ENCODE measurements at regions not wholly inside any gene's neighbourhood (a gene's known extent, or its start where the extent isn't known, plus 50 kb on each side); places are given as distances from the start of the nearest gene placed in this dataset.

- FAIRE-seq = no peak
- TF ChIP-seq TAF1 (IDR thresholded peaks at IDR 0.05; ENCODE audit: low read depth, low read length) (no peak), POLR2AphosphoS5 (IDR thresholded peaks at IDR 0.05; ENCODE audit: low read depth, low read length) (no peak), POLR2A (IDR thresholded peaks at IDR 0.05; ENCODE audit: low read depth, low read length) (no peak), SPI1 (IDR thresholded peaks at IDR 0.05; ENCODE audit: low read depth, low read length) (no peak), POU2F2 (IDR thresholded peaks at IDR 0.05; ENCODE audit: low read depth, low read length) (no peak), PAX5 (IDR thresholded peaks at IDR 0.05; ENCODE audit: insufficient read depth, low read length, severe bottlenecking) (no peak)
Observed at GRCh38 chr15:26106556-26106955, 243.4 kb upstream of the ATP10A start.

DNA sequence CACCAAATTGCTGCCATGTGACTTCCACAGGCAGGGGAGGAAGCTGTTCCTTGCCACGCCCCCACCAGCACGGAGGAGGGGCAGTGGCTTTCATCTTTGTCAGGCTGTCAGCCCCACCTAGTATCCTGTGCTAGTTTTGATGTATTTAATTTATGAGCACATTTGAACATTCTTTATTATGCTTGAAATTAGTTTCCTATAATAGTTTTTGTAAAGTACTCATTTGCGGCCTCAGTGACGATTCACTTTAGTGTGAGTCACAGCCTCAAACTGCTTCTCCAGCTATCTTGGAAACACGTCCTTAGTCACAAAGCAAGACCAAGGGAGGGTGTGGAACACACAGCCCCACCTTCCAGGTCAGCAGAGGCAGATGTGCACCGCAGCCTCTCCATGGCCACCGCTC, 239.9 kb upstream of the ATP10A start:
- TF ChIP-seq SPI1 (IDR thresholded peaks at IDR 0.05; ENCODE audit: low read depth, low read length) = no peak
- TF ChIP-seq TAF1 (IDR thresholded peaks at IDR 0.05; ENCODE audit: low read depth, low read length) = no peak
- no peak for TF ChIP-seq POLR2A (IDR thresholded peaks at IDR 0.05; ENCODE audit: low read depth, low read length)
- no peak for TF ChIP-seq PAX5 (IDR thresholded peaks at IDR 0.05; ENCODE audit: insufficient read depth, low read length, severe bottlenecking)
- no peak for TF ChIP-seq POLR2AphosphoS5 (IDR thresholded peaks at IDR 0.05; ENCODE audit: low read depth, low read length)
- TF ChIP-seq POU2F2 (IDR thresholded peaks at IDR 0.05; ENCODE audit: low read depth, low read length) = no peak
- DNase-seq (ENCODE audit: insufficient read length, low spot score) (no peak), FAIRE-seq (no peak)

More at GRCh38 chr15:26106556-26106955, 243.4 kb upstream of the ATP10A start:
- DNase-seq (ENCODE audit: insufficient read length, low spot score) = no peak

DNA sequence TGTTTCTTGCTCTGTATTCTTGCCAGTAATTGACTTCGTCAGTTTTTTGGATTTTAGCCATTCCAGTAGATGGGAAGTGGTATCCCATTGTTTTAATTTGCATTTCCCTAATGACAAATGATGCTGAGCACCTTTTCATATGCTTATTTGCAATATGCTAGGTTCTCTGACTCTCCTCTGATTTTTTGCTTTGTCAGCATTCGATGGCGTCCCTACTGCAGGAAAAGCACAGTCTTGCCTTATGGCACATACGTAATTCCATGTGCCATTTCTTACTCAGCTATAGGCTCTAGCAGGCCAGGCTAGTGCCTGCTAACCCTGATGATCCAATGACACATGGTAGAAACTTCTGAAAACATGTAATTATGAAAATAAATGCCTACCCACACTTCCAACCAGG, 239.2 kb upstream of the ATP10A start:
- DNase-seq (ENCODE audit: insufficient read length, low spot score) (no peak), FAIRE-seq (no peak)
- no peak for TF ChIP-seq SPI1 (IDR thresholded peaks at IDR 0.05; ENCODE audit: low read depth, low read length)
- no peak for TF ChIP-seq POLR2AphosphoS5 (IDR thresholded peaks at IDR 0.05; ENCODE audit: low read depth, low read length)
- no peak for TF ChIP-seq TAF1 (IDR thresholded peaks at IDR 0.05; ENCODE audit: low read depth, low read length)
- no peak for TF ChIP-seq PAX5 (IDR thresholded peaks at IDR 0.05; ENCODE audit: insufficient read depth, low read length, severe bottlenecking)
- TF ChIP-seq POLR2A (IDR thresholded peaks at IDR 0.05; ENCODE audit: low read depth, low read length) = no peak
- TF ChIP-seq POU2F2 (IDR thresholded peaks at IDR 0.05; ENCODE audit: low read depth, low read length) = no peak

DNA sequence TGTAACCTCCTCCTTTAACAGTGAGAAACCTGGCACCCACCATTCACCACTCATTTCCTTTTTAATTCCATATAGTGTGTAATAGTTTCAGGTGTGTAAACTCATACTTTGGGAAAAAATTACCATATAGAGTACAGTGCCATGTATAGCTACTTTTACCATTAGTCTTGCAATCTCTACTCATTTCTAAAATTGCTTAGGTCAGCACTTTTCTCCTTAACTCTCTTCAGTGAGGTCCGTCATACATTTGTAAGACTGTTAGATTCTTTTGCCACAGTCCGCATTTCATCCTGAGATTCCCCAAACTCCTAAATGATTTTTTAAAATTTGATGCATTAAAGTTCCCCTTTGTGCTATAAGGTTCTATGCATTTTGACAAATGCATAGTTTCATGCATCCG, 238.3 kb upstream of the ATP10A start:
- FAIRE-seq (no peak), DNase-seq (ENCODE audit: insufficient read length, low spot score) (no peak)
- TF ChIP-seq PAX5 (IDR thresholded peaks at IDR 0.05; ENCODE audit: insufficient read depth, low read length, severe bottlenecking) (no peak), POLR2AphosphoS5 (IDR thresholded peaks at IDR 0.05; ENCODE audit: low read depth, low read length) (no peak), SPI1 (IDR thresholded peaks at IDR 0.05; ENCODE audit: low read depth, low read length) (no peak), TAF1 (IDR thresholded peaks at IDR 0.05; ENCODE audit: low read depth, low read length) (no peak), POU2F2 (IDR thresholded peaks at IDR 0.05; ENCODE audit: low read depth, low read length) (no peak), POLR2A (IDR thresholded peaks at IDR 0.05; ENCODE audit: low read depth, low read length) (no peak)

DNA sequence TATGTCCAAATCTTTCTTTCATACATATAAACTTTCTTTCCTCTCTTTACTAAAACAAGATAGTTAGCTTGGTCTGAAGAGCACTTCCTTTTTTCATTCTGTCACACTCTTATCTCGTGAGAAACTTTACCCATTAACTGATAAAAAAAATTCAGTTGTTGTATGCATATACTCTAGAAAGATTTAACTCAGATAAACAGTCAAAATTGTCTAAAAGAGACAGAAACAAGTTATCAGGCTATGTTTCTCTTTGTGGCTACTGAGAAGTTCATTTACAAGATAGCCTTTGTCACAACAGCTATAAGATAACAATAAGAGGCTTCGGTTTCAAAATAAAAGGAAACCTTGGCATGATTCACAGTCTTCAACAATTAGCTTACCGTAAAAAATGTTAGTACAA, 235.7 kb upstream of the ATP10A start:
- FAIRE-seq = no peak
- TF ChIP-seq PAX5 (IDR thresholded peaks at IDR 0.05; ENCODE audit: insufficient read depth, low read length, severe bottlenecking) = no peak
- no peak for TF ChIP-seq POU2F2 (IDR thresholded peaks at IDR 0.05; ENCODE audit: low read depth, low read length)
- TF ChIP-seq POLR2AphosphoS5 (IDR thresholded peaks at IDR 0.05; ENCODE audit: low read depth, low read length) = no peak
- TF ChIP-seq SPI1 (IDR thresholded peaks at IDR 0.05; ENCODE audit: low read depth, low read length) = no peak
- no peak for TF ChIP-seq POLR2A (IDR thresholded peaks at IDR 0.05; ENCODE audit: low read depth, low read length)
- TF ChIP-seq TAF1 (IDR thresholded peaks at IDR 0.05; ENCODE audit: low read depth, low read length) = no peak
- DNase-seq (ENCODE audit: insufficient read length, low spot score) = no peak

DNA sequence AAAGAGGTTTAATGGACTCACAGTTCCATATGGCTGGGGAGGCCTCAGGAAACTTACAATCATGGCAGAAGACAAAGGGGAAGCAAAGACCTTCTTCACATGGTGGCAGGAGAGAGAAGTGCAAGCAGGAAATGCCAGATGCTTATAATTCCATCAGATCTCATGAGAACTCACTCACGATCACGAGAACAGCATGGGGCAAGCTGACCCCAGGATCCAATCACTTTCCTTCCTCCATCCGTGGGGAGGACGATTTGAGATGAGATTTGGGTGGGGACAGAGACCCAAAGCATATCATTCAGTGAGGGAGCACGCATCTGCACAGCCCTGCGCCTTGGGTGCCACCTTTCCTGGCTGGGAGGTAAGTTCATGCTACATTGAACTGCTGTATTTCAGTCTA, 234.1 kb upstream of the ATP10A start:
- no peak for FAIRE-seq
- no peak for DNase-seq (ENCODE audit: insufficient read length, low spot score)
- no peak for TF ChIP-seq TAF1 (IDR thresholded peaks at IDR 0.05; ENCODE audit: low read depth, low read length)
- TF ChIP-seq POLR2A (IDR thresholded peaks at IDR 0.05; ENCODE audit: low read depth, low read length) = no peak
- TF ChIP-seq PAX5 (IDR thresholded peaks at IDR 0.05; ENCODE audit: insufficient read depth, low read length, severe bottlenecking) = no peak
- TF ChIP-seq POU2F2 (IDR thresholded peaks at IDR 0.05; ENCODE audit: low read depth, low read length) = no peak
- no peak for TF ChIP-seq SPI1 (IDR thresholded peaks at IDR 0.05; ENCODE audit: low read depth, low read length)
- no peak for TF ChIP-seq POLR2AphosphoS5 (IDR thresholded peaks at IDR 0.05; ENCODE audit: low read depth, low read length)

DNA sequence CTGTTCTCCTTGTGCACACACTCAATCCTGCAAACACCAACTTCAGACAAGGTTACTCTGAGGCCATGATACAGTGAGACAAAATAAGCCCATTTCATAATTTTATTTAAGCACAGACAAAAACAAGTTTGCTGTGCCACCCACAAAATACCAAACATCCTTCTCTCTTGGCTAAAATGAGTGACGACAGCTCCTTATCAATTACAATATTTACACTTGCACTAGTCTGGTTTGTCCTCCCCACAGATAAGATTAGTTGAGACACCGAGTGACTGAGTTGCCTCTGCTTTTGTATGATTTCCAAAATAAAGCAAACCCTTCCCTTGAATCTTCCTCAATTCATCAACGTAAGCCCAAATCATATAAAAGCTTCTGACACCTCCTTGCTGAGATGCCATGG, 233.5 kb upstream of the ATP10A start:
- DNase-seq (ENCODE audit: insufficient read length, low spot score) (no peak), FAIRE-seq (no peak)
- TF ChIP-seq SPI1 (IDR thresholded peaks at IDR 0.05; ENCODE audit: low read depth, low read length) (no peak), PAX5 (IDR thresholded peaks at IDR 0.05; ENCODE audit: insufficient read depth, low read length, severe bottlenecking) (no peak), POLR2A (IDR thresholded peaks at IDR 0.05; ENCODE audit: low read depth, low read length) (no peak), TAF1 (IDR thresholded peaks at IDR 0.05; ENCODE audit: low read depth, low read length) (no peak), POLR2AphosphoS5 (IDR thresholded peaks at IDR 0.05; ENCODE audit: low read depth, low read length) (no peak), POU2F2 (IDR thresholded peaks at IDR 0.05; ENCODE audit: low read depth, low read length) (no peak)

DNA sequence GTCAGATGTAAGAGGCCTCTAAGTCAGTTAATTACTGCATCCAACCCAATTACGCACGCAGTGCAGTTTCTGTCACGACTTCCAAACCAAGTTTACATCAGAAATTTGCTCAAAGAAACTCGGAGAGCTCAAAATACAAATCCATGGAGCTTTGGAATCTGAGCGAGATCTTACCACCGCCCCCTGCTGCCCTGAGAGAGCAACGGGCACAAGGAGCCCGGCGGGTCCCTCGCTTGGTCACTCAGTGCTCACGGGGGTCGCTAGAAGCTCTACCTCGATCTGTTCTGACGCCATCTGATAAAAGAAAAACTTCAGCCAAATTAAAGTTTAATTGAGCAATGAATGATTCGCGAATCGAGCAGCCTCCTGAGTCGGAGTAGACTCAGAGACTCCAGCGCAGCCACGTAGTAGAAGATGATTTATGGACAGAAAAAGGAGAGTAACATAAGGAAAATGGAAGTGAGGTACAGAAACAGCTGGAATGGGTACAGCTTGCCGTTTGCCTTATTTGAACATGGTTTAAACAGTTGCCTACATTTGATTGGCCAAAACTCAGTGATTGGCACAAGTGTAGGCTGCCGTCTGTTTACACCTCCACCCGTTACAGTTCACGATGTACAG, 232.7 kb upstream of the ATP10A start:
- DNase-seq (ENCODE audit: insufficient read length, low spot score) (no peak), FAIRE-seq (no peak)
- no peak for TF ChIP-seq POU2F2 (IDR thresholded peaks at IDR 0.05; ENCODE audit: low read depth, low read length)
- no peak for TF ChIP-seq PAX5 (IDR thresholded peaks at IDR 0.05; ENCODE audit: insufficient read depth, low read length, severe bottlenecking)
- no peak for TF ChIP-seq TAF1 (IDR thresholded peaks at IDR 0.05; ENCODE audit: low read depth, low read length)
- TF ChIP-seq SPI1 (IDR thresholded peaks at IDR 0.05; ENCODE audit: low read depth, low read length) = no peak

GRCh38 chr15:26091184-26091583, 228.1 kb upstream of the ATP10A start:
- no peak for DNase-seq (ENCODE audit: insufficient read length, low spot score)

More at GRCh38 chr15:26091184-26091583, 228.1 kb upstream of the ATP10A start:
- FAIRE-seq = no peak
- TF ChIP-seq POU2F2 (IDR thresholded peaks at IDR 0.05; ENCODE audit: low read depth, low read length) = no peak
- TF ChIP-seq POLR2A (IDR thresholded peaks at IDR 0.05; ENCODE audit: low read depth, low read length) = no peak
- no peak for TF ChIP-seq PAX5 (IDR thresholded peaks at IDR 0.05; ENCODE audit: insufficient read depth, low read length, severe bottlenecking)
- TF ChIP-seq SPI1 (IDR thresholded peaks at IDR 0.05; ENCODE audit: low read depth, low read length) = no peak
- TF ChIP-seq POLR2AphosphoS5 (IDR thresholded peaks at IDR 0.05; ENCODE audit: low read depth, low read length) = no peak
- TF ChIP-seq TAF1 (IDR thresholded peaks at IDR 0.05; ENCODE audit: low read depth, low read length) = no peak

Measured in GM12891 (cell line).